SU-DHL-6 (cell line): ENCODE measurements at regions not wholly inside any gene's neighbourhood (a gene's known extent, or its start where the extent isn't known, plus 50 kb on each side); places are given as distances from the start of the nearest gene placed in this dataset.

Source experiments
- H2AFZ ChIP-seq: fragments of 200-600 bp; sonication (generic); 2 replicates; pipeline ENCODE4 v1.6.1; 2014; ENCODE audit warnings: low read depth, mild to moderate bottlenecking, moderate library complexity, mixed read lengths, antibody characterized with exemption, low read length; ENCODE audit not compliant: severe bottlenecking
- H3F3A ChIP-seq: fragments of 200-600 bp; shearing (Covaris generic); 2 replicates; pipeline ENCODE4 v1.6.0; 2016; ENCODE audit warnings: antibody characterized with exemption, mild to moderate bottlenecking; ENCODE audit not compliant: insufficient read depth
- H3K27ac ChIP-seq: fragments of 200-600 bp; sonication (generic); 2 replicates; pipeline ENCODE4 v1.5.1; 2016; ENCODE audit warnings: low read depth, mild to moderate bottlenecking, low read length, moderate library complexity, mixed read lengths
- H3K27me3 ChIP-seq: fragments of 200-600 bp; sonication (generic), shearing (Covaris generic); 2 replicates; pipeline ENCODE4 v1.6.0; 2014; ENCODE audit warnings: mild to moderate bottlenecking, low read length
- H3K36me3 ChIP-seq: fragments of 200-600 bp; sonication (generic); 2 replicates; pipeline ENCODE4 v1.6.1; 2014; ENCODE audit warnings: mild to moderate bottlenecking, low read length, mixed read lengths
- H3K4me2 ChIP-seq: fragments of 300-600, 200-600 bp; shearing (Covaris generic), sonication (generic); 2 replicates; pipeline ENCODE4 v1.6.0; 2014; ENCODE audit warnings: low read length, low read depth, mild to moderate bottlenecking; ENCODE audit not compliant: poor library complexity, severe bottlenecking
- H3K4me3 ChIP-seq: fragments of 200-600 bp; sonication (generic); 2 replicates; pipeline ENCODE4 v1.5.1; 2014; ENCODE audit warnings: antibody characterized with exemption, low read length, mild to moderate bottlenecking, mixed read lengths; ENCODE audit not compliant: insufficient read depth, poor library complexity, severe bottlenecking
- H3K79me2 ChIP-seq: fragments of 200-600 bp; sonication (generic); 2 replicates; pipeline ENCODE4 v1.6.1; 2014; ENCODE audit warnings: mild to moderate bottlenecking, low read length, moderate library complexity; ENCODE audit not compliant: insufficient read depth
- H3K9ac ChIP-seq: fragments of 200-600 bp; sonication (generic); 2 replicates; pipeline ENCODE4 v1.7.0; 2014; ENCODE audit warnings: mild to moderate bottlenecking, low read length
- H3K9me2 ChIP-seq: fragments of 200-600 bp; sonication (generic); replicated peaks from 2 replicates; pipeline ENCODE4 v1.6.1; 2014; ENCODE audit warnings: low read length; ENCODE audit not compliant: insufficient read depth
- H3K9me3 ChIP-seq: fragments of 200-600 bp; sonication (generic); 2 replicates; pipeline ENCODE4 v1.6.1; 2014; ENCODE audit warnings: low read length, mixed read lengths; ENCODE audit not compliant: insufficient read depth
- H4K20me1 ChIP-seq: fragments of 200-600 bp; sonication (generic); 2 replicates; pipeline ENCODE4 v1.6.1; 2014; ENCODE audit warnings: low read depth, mild to moderate bottlenecking, antibody characterized with exemption, low read length, moderate library complexity, mixed read lengths
- CTCF ChIP-seq: fragments of 200-600 bp; sonication (generic); IDR thresholded peaks from one replicate; pipeline ENCODE4 v1.5.1; 2017; ENCODE audit warnings: antibody characterized with exemption, mild to moderate bottlenecking, low read length, moderate library complexity; ENCODE audit not compliant: insufficient read depth, poor library complexity, severe bottlenecking
- EZH2phosphoT487 ChIP-seq: fragments of 200-600 bp; sonication (generic), shearing (Covaris generic); conservative IDR thresholded peaks from 2 replicates; pipeline ENCODE4 v1.6.1; 2018; ENCODE audit warnings: mild to moderate bottlenecking, antibody characterized with exemption, low read length, moderate library complexity, mixed read lengths

- Histone ChIP-seq H3K36me3 (no peaks in the 10 kb centered on the region), H3K9ac (peak overlapping the region; percentile 52), H3K79me2 (no peaks in the 10 kb centered on the region), H2AFZ (peak overlapping the region; percentile 96), H3K4me2 (peak overlapping the region; percentile 74), H3K9me2 (no peaks in the 10 kb centered on the region), H3K4me3 (peak overlapping the region; percentile 60), H3K9me3 (no peaks in the 10 kb centered on the region), H4K20me1 (no peaks in the 10 kb centered on the region), H3K27ac (no peak overlapping the region), H3F3A (no peaks in the 10 kb centered on the region), H3K27me3 (no peaks in the 10 kb centered on the region)
- TF ChIP-seq CTCF (no peak), EZH2phosphoT487 (no peak)
Observed at GRCh38 chrX:55907968-55908607, 190.5 kb downstream of the RRAGB start.

GRCh38 chrX:55908661-55909212 lies 191.2 kb downstream of the RRAGB start:
- TF ChIP-seq EZH2phosphoT487, result no peak
- no peak for TF ChIP-seq CTCF
- Histone ChIP-seq H2AFZ (peak overlapping the region; percentile 96), H3K4me2 (peak overlapping the region; percentile 74), H3K27me3 (no peaks in the 10 kb centered on the region), H3K9me2 (no peaks in the 10 kb centered on the region), H4K20me1 (no peaks in the 10 kb centered on the region), H3K4me3 (peak overlapping the region; percentile 60), H3K36me3 (no peaks in the 10 kb centered on the region), H3K27ac (no peak overlapping the region), H3K9me3 (no peaks in the 10 kb centered on the region), H3F3A (no peaks in the 10 kb centered on the region), H3K9ac (peak overlapping the region; percentile 52), H3K79me2 (no peaks in the 10 kb centered on the region)

- TF ChIP-seq CTCF, result no peak
- no peak for TF ChIP-seq EZH2phosphoT487
- Histone ChIP-seq H3K27me3 (no peaks in the 10 kb centered on the region), H3K4me2 (peak overlapping the region; percentile 22), H4K20me1 (no peaks in the 10 kb centered on the region), H3K4me3 (no peak overlapping the region), H3K9ac (no peak overlapping the region), H3F3A (no peaks in the 10 kb centered on the region), H3K9me2 (no peaks in the 10 kb centered on the region), H3K79me2 (no peaks in the 10 kb centered on the region), H3K27ac (no peak overlapping the region), H3K36me3 (no peaks in the 10 kb centered on the region), H2AFZ (no peak overlapping the region), H3K9me3 (no peaks in the 10 kb centered on the region)
Observed at GRCh38 chrX:55919367-55920221, 202.0 kb downstream of the RRAGB start.
